NCI-H82 treated with DMSO at 0.1 percent for 48 hours (cell line): ENCODE measurements at regions not wholly inside any gene's neighbourhood (a gene's known extent, or its start where the extent isn't known, plus 50 kb on each side); places are given as distances from the start of the nearest gene placed in this dataset.

Experiments
- DNase-seq: peaks from one replicate; lab custom pipeline; 2025; ENCODE audit not compliant: unreplicated experiment; lab: John Stamatoyannopoulos, UW

DNA sequence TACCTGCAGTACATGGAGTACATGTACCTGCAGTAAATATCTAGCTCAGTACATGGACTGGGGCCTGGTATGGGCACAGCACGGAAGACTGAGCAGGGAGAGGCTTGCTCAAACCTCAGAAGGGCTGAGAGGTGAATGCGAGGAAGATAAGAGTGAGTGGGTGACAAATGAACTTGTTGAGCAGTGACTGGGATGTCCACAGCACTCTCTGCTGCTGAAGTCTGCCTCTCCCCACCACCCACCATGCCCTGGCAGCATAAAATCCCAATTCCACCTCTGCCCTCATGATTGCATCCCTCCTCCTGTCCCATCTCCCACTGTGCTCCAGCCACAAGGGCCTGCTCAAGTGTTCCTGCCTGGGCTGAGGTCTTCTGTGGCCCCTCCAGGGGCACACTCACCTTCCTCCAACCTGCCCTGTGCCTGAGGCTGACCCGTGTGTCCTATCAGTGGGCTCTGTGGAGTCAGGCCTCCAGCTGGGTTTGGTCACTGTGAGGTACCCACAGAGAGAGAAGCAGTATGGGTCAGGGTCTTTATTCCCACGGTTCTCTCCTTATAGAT lies 114.2 kb downstream of the FOXD2 start:
- no peak for DNase-seq

DNA sequence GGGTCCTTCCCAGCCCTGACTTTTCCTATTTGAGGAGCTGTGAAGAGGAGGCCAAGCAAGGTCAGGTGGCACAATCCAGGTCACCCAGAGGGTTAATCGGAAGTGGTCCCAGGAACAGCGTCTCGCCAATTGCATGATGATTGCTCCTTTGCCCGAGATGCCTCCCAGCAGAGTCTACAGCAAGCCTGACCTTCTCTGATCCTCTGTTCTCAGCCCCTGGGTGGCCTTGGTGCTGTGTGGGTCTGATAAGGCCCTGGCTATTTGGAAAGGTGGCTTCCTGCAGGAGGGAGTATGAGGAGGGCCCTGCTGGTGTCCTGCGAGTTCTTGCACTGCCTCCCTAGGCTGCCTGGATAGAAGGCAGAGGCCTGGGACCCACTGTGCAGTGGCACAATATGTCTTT lies 116.2 kb downstream of the FOXD2 start:
- DNase-seq = no peak

DNA sequence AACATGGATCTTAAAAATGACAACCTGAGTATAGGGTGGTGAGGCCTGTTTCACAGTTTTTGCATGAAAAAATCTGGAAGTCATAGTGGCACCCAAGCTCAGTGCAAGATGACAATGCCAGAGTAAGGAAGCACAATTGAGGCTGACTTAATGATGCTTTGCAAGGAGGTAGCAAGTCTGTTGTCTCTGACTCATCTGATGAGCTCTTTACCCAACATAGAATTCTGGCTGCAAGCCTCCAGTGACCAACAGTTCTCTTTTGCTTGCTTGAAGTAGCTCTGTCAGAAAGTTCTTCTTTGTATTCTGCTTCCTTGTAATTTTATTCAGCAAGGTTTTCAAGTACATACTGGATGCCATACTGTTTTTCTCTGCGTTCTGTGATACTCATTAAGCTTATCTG lies 117.1 kb downstream of the FOXD2 start:
- no peak for DNase-seq

DNA sequence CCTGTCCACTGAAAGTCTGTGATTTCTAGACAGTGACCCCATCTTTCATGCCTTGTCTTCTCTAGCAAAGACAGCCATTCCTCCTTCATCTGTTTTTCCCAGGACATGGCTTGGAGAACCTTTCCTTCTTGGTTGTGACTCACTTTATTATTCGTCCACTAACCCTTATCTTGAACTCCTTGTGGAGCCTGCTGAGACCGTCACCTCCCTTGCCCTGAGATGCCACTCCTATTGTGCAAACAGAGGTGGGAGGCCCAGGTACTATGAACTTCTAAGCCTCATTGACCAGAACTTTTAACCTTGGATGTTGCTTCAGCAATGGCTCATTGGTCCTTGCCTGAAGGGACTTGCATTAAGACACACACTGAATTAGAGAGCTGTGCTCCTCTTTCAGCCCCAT lies 117.5 kb downstream of the FOXD2 start:
- DNase-seq = no peak

DNA sequence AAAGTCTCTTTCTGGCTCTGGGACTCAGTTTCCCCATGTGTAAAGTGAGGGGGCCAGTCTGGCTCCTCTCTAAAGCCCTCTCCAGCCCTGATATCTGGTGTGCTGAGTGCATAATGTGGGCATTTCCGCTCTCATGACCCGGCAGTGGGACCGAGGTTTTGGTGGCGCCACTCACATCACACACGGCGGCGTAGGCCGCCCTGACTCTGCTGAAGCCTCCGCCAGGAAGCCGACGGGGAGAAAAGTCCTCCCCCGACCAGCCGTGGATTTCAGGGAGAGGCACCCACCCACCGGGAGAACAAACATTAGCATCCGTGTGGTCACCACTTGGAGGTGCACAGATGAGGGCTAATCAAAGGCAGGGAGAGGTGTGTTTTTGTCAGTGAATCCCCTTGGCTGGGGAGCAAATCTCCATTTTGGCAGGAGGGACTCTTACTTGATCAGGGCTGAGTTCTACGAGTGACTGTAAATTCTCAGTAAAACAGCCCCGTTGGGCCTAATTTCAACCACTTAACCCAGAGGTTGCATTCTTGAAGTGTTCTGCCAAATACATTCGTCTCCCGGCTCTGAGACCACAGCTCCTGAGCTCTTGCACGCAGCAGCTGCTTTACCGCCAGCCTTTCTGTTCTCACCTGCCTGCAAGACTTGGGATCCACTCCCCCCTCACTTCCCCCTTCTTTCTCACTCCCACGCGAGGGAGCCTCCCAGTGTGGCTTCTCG lies 118.2 kb downstream of the FOXD2 start:
- DNase-seq = no peak

DNA sequence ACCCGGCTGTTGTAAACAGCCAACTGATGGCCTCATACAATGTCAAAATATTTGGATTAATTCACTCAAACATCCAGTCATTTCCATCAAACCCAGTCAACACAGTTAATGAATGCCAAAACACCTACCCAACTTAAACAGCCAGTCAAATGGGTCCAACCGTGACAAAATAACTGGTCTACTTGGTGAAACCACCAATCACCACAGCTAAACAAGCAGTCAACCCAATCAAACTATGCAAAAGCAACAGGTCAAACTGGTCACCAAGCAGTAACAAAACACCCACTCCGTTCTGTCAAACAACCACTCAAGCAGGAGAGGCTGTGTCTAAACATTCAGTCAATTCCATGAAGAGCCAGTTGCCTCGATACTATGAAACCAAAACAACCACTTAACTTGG lies 119.2 kb downstream of the FOXD2 start:
- no peak for DNase-seq

DNA sequence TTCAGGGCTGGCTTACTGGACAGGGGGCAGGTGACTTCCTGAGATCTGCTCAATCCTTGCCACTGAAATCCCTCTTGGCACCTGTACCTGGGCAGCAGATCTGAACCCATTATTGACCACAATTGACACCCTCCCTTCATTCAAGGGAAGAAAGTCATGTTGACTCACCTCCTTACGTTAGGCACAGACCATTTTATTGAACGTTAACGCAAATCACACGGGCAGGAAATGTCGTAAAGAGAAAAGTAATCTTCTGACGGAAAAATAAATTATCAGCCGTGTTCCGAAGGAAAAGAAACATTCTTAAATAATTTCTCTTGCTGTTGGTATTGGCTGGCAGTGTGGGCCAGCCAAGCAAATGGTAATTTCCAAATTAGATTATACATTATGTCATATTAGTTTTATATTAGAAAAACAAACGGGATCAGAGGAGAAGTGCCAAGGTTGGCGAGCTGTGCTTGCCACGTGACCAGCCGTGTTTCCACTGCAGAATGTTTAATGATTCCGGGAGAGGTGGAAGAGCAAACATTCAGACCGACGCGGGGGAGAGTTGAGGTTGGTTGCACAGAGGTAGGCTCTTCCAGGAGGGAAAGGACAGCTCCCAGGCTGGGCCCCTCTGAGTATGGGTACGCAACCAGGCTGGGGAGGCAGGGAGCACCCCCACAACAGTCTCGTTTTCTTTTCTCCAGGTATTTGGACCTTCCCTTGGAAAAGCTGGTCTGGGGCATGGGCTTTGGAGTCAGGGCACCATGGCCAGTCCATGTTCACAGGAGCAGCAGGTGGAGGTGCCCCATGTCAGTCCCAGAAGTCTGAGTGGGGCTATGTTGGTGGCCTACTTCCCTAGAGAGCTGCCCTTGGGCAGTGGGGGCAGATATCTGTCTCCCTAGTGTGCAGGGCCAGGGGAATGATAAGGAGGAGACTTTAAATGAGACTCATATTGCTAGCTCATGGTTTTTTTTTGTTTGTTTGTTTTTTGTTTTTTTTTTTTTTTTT lies 121.1 kb downstream of the FOXD2 start:
- no peak for DNase-seq

DNA sequence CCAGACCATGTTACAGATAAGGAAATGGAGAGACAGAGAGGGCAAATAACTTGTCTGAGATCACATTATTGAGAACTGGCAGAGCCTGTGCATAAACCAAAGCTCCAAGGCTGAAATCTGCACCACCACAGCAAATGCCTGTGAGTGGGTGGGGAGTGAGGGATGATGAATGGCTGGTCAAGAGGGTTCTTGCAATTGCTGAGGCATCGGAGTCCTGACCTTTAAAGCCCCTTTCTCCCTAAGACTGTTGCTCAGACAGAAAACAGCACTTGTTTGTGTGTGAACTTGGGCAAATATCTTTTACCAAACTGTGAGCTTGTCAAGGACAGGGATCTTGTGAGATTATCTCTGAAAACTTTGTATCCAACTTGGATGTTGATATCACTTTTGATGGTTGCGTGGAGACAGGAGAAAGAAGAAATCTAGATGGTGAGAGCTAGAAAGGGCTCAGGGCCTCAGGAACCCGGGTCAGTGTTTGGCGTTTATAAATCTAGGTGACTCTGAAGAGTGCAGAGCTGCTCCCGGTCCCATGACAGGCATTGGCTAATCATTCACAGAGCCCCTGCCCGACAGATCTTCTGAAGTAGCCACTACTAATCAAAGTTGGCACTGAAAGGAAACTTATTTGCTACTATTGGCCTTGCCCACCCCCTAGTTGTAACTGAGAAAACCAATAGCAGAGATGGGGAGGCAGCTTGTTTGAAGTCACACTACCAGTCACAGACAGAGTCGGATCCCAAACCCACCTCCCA lies 122.3 kb downstream of the FOXD2 start:
- no peak for DNase-seq

DNA sequence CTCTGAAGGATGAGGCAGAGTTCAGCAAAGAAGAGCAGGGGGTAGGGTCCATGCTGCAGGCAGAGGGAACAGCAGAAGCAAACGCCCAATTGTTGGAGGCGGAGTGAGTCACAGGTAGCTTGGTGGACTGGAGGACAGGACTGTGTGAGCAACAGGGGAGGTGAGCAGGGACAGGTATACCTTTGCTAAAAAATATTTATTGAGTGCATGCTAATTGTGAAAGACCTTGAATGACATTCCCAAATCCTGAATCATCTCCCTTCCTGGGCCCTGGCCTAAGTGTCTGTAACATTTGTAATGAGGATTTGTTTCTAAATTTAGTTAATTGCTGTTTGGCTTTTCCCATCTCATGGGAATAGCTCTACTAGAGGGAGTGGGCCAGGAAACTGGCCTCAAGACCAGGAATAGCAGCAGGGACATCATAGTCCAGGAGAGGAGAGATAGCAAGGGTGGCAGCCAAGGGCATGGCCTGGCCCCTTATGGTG lies 123.7 kb downstream of the FOXD2 start:
- DNase-seq = no peak

DNA sequence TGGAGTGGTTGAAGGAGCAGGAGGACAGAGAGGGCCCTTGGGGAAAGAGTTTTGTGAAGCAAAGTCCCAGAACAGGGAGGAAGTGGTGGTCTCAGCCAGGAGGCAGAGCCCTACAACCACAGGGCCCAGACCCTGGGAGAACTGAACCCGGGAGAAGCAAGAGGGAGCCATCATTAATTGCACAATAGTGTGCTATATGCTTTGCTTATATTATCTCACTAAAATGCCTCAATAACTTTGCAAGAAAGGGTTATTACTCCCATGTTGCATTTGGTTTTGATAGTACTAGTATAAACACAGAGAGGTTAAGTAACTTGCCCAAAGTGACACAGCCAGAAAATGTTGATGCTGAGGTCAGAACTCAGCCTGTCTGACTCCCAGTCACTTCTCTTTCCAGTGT lies 124.3 kb downstream of the FOXD2 start:
- no peak for DNase-seq

DNA sequence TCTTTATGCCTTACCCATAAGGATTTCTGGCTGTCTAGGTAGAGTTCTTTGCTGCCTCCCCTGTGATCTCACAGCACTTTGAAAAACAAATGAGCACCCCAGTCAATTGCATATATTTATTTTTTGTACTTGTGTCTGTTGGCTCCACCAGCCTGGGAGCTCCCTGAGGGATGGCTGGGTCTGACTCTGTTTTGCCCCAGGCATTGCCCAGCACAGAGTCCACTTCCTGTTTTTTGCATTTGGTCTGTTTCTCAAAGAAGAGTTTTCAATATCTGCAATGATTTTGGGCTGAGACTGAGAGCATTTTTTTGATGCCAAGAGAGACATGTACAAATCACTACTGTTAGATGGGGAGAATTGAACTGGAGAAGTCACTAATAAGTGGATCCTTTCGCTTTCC lies 125.0 kb downstream of the FOXD2 start:
- DNase-seq = no peak

DNA sequence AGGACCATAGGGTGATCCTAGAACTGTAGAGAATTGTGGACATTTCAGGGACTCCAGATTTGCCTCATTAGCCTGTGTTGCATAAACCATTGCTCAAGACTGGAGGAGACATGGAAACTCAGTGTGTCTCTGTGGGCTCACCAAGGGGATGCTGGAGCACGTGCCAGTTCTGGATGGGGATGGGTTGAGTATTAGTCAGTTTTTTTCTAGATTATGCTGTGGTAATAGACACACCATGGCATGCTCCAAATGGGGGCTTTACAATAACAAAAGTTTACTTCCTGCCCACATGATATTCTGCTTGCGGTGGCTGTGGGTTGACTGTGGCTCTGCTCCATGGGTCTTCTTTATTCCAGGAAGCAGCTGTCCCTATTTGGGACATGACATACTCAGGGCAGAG lies 125.4 kb downstream of the FOXD2 start:
- no peak for DNase-seq

DNA sequence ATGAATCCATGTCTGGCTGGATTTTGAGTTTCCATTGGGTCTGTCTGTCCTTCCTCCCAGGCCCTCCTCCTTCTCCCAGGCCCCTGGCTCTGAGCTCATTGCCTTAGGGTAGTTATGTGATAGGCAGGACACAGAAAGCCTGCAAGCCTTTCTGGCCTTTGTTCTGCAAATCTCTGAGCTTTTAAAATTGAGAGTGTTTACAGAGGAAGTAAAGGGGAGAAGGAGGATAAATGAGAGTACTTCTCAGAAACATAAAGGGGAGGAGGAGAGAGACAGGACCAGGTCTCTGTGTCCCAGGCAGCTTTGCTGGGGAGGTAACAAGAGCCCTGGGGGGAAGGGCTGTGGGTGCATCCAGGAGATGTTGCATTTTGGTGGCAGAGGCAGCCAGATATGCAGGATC lies 126.7 kb downstream of the FOXD2 start:
- no peak for DNase-seq

DNA sequence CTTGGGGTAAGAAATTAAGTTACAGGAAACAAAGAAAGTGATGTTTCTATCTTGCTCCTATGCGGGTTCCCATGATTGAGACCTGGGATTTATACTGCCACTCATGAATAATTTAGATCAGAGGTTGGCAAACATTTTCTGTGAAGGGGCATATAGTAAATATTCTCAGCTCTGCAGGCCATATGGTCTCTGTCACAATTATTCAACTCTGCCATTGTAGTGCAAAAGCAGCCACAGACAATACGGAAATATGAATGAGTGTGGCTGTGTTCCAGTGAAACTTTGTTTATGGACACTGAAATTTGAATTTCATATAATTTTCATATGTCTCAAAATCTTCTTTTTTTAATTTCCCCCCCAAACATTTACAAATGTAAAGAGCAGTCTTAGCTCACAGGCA lies 127.2 kb downstream of the FOXD2 start:
- no peak for DNase-seq

DNA sequence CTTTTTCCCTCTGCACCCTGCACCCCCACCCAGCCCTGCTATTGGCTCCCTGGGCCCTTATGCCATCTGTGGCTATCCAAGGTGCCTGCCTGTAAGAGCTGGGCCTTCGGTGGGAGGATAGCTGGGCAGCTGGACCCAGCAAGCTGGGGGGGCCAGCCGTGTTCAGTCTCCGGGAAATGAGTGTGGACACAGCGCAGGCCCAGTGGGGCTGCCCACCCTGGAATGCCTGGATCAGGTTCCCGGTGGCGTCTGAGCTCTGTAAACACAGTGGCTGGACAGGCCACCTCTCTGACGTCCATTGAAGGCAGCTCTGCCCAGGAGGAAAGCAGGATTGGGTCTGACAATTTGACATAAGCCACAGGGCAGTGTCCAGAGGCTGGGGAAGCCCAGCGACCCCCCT lies 127.8 kb downstream of the FOXD2 start:
- no peak for DNase-seq

DNA sequence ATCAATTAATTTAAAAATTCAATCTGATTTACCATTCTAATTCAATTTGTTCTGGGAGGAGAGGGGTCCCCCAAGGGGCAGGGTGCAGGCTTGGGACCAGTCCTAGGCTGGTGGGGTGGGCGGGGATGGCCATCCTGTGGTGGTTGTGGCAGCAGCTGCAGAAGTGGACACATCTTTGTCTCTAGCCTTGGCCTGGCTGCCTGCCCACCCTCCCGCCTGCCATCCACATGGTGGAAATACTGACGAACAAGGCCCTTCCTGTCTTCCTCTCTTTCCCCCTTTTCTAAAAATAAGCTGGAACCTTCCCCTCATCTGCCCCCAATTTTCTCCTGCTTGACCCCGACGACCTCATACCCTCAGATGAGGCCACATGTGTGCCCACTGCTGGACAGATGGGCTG lies 130.9 kb downstream of the FOXD2 start:
- no peak for DNase-seq

DNA sequence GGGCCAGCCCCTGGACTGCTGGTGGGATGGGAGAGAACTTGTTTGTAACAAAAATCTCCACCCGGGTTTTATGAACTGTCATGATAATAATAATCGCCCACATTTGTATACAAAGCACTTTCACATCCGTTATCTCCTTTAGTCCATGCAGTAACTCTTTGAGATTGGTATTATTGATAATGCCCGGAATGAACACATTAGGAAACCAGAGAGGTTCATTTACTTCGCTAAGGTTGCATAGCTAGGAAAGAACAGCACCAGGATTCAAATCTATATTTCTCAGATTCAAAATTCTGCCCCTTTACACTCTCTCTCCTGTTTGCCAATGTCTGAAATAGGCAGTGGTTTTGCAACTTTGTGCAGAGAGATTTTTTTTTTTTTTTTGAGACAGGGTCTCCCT lies 131.4 kb downstream of the FOXD2 start:
- no peak for DNase-seq

DNA sequence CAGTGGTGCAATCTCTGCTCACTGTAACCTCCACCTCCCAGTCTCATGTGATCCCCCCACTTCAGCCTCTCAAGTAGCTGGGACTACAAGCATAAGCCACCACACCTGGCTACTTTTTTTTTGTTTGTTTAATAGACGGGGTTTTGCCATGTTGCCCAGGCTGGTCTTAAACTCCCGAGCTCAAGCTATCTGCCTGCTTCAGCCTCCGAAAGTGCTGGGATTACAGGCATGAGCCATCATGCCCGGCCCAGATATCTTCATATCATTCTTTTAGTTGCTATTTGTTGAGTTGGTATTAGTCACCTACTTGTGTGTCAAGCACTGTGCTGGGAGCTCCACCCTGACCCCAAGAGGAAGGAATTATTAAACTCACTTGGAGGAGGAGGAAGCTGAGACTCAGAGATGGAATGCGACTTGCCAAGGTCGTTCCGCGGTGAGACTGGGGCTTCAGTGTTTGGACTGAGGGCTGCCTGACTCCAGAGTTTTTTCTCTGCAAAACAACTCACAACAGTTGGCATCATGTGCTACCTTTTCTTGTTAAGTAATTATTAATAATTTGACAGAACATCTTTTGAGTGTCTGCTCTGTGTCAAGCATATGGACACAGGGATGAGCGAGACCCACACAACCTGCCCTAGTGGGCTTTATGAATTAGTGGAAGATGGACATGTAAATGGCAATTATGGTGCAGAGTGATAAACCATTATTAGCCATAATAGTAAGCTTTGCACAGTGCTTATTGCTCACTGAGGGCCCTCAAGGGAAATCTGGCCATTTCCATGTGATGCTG lies 132.0 kb downstream of the FOXD2 start:
- no peak for DNase-seq

DNA sequence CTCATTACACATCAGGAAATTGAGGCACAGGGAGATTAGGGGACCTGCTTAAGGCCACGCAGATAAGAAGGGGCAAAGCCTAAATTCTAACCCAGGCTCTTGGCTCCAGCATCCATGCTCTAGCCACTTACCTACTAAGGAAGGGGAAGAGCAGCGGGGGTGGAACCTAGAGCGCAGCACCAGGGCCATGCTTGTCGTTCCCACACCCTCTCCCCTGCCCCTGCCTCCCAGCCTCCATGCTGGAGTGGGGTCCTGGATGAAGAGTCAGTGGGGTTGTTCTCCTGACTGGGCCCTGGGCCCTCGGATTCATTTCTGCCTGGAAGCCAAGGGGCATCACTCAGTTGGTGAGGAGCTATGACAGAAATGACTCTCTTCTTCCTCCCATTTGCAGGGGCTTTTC lies 133.3 kb downstream of the FOXD2 start:
- DNase-seq = no peak

DNA sequence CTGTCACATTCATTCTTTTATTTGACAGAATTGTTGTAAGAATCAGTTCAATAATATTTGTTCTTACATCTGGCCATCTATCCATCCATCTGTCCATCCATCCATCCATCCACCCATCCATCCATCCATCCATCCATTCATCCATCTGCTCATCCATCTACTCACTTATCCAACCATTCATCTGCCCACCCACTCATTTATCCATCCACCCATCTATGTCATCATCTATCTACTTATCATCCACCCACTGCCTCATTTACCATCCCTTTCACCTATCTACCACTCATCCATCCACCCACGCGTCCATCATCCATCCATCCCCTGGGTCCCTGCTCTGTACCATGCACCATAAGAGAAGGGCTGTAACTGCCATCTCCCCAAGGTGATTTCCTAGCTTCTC lies 134.1 kb downstream of the FOXD2 start:
- no peak for DNase-seq
